Ovary (tissue), 7 donors: ENCODE measurements at regions not wholly inside any gene's neighbourhood (a gene's known extent, or its start where the extent isn't known, plus 50 kb on each side); places are given as distances from the start of the nearest gene placed in this dataset.

ENCODE experiments used
- DNase-seq, 5 donors: peaks; one replicate each; pipeline ENCODE4 v3.0.0-alpha.2; 2019 to 2020
- H3K27ac ChIP-seq, 2 donors: fragments of 200-600 bp; one replicate each; pipeline versions ENCODE4 v1.5.1 to v1.8.0; 2019 to 2022
- H3K27me3 ChIP-seq: fragments of 200-600 bp; one replicate; pipeline ENCODE4 v1.8.0; 2022
- H3K36me3 ChIP-seq: fragments of 200-600 bp; sonication (generic); one replicate; pipeline ENCODE4 v1.5.1; 2019
- H3K4me1 ChIP-seq: one replicate; pipeline ENCODE4 v1.8.1; 2013; ENCODE audit warnings: mild to moderate bottlenecking, moderate library complexity; ENCODE audit not compliant: insufficient read depth
- H3K4me3 ChIP-seq: fragments of 200-600 bp; sonication (generic); one replicate; pipeline ENCODE4 v1.5.1; 2017
- H3K9me3 ChIP-seq, 2 donors: fragments of 200-600 bp in 1 of 2; sonication (generic) in 1 of 2; one replicate each; pipeline versions ENCODE4 v1.5.1 to v1.8.1; 2013 to 2019; ENCODE audit warnings: mild to moderate bottlenecking in 1 of 2, moderate library complexity in 1 of 2
- CTCF ChIP-seq, 3 donors: fragments of 450-650 bp in 2 of 3; fragments of 200-600 bp in 1 of 3; IDR thresholded peaks; one replicate each; pipeline versions ENCODE4 v1.5.1 to v1.8.0; 2016 to 2022; ENCODE audit warnings: antibody characterized with exemption in 3 of 3, mild to moderate bottlenecking in 1 of 3
- EP300 ChIP-seq: sonication (generic); formaldehyde crosslinking; IDR thresholded peaks from one replicate; pipeline ENCODE4 v1.6.1; 2017; ENCODE audit warnings: antibody characterized with exemption
- POLR2A ChIP-seq: fragments of 450-650 bp; IDR thresholded peaks from one replicate; pipeline ENCODE4 v1.6.1; 2017; ENCODE audit warnings: antibody characterized with exemption, mild to moderate bottlenecking, moderate library complexity
- WGBS, 3 donors: extraction: QIAGEN DNeasy Blood & Tissue Kit in 1 of 3; methylation state at CpG; one replicate each; pipeline versions ENCODE4 v1.1.5 to v1.1.7; 2013 to 2017; 5-methylcytosine and 5-hydroxymethylcytosine counted together
- intact Hi-C, 4 donors: fragments of 100-400 bp; cut with DNase I; formaldehyde crosslinking; loops; one replicate each; pipeline versions ENCODE4 v1.11.0 to v1.15.1; 2022 to 2023
- donor health status: DM: no; HTN: no; CAD: no; lungs with moderate emphysema.
- donor health status: DM: no; HTN: no; CAD: no.
- donor health status: Bipolar disorder and iron deficiency.
- donor health status: DM: no; HTN: no; CAD: no.
- donor health status: DM: yes; HTN: yes; CAD: no.

GRCh38 chr9:10774051-10774450, 161.2 kb upstream of the PTPRD start:
- no peak for DNase-seq
- H3K27me3 ChIP-seq, result no peaks in the 10 kb centered on the region
- WGBS, 3 donors, result 20 to 25% (median 20%) methylated on average over 2 of the region's 2 CpGs
- no peaks in the 10 kb centered on the region for H3K9me3 ChIP-seq
- H3K4me1 ChIP-seq, result no peaks in the 10 kb centered on the region
- no peak overlapping the region for H3K27ac ChIP-seq
- no peak overlapping the region for H3K4me3 ChIP-seq
- intact Hi-C loops, result no loop called here
- H3K36me3 ChIP-seq, result no peaks in the 10 kb centered on the region
- TF ChIP-seq POLR2A (no peak), CTCF (IDR thresholded peaks at IDR 0.05) (no peak), EP300 (no peak)

GRCh38 chr9:10785255-10785654, 172.5 kb upstream of the PTPRD start:
- Histone ChIP-seq H3K4me3 (no peak overlapping the region), H3K4me1 (no peaks in the 10 kb centered on the region), H3K36me3 (no peaks in the 10 kb centered on the region), H3K27ac (no peak overlapping the region), H3K27me3 (no peaks in the 10 kb centered on the region), H3K9me3 (no peaks in the 10 kb centered on the region)
- TF ChIP-seq POLR2A, result no peak
- no peak for TF ChIP-seq CTCF (IDR thresholded peaks at IDR 0.05)
- no peak for TF ChIP-seq EP300
- 59 to 68% (median 65%) methylated on average over 3 of the region's 3 CpGs for WGBS, 3 donors
- intact Hi-C loops, result no loop called here
- no peak for DNase-seq

- Histone ChIP-seq H3K4me1 (no peaks in the 10 kb centered on the region), H3K36me3 (no peaks in the 10 kb centered on the region), H3K27me3 (no peaks in the 10 kb centered on the region), H3K9me3 (no peaks in the 10 kb centered on the region), H3K27ac (no peak overlapping the region), H3K4me3 (no peak overlapping the region)
- 51 to 62% (median 56%) methylated on average over 1 of the region's 1 CpG for WGBS, 3 donors
- intact Hi-C loops, result no loop called here
- TF ChIP-seq CTCF (IDR thresholded peaks at IDR 0.05), result no peak
- TF ChIP-seq EP300, result no peak
- no peak for TF ChIP-seq POLR2A
- DNase-seq, result no peak
Measured at GRCh38 chr9:10793306-10793705, 180.5 kb upstream of the PTPRD start.

GRCh38 chr9:10804486-10804885, 191.7 kb upstream of the PTPRD start:
- TF ChIP-seq EP300 (no peak), POLR2A (no peak), CTCF (IDR thresholded peaks at IDR 0.05) (no peak)
- intact Hi-C loops, result no loop called here
- H3K4me1 ChIP-seq, result no peaks in the 10 kb centered on the region
- no peak overlapping the region for H3K27ac ChIP-seq
- H3K4me3 ChIP-seq, result no peak overlapping the region
- no peaks in the 10 kb centered on the region for H3K27me3 ChIP-seq
- no peaks in the 10 kb centered on the region for H3K36me3 ChIP-seq
- no peak for DNase-seq
- WGBS, 3 donors, result 35 to 46% (median 42%) methylated on average over 2 of the region's 2 CpGs
- no peaks in the 10 kb centered on the region for H3K9me3 ChIP-seq

GRCh38 chr9:10806868-10807267, 194.1 kb upstream of the PTPRD start:
- Histone ChIP-seq H3K9me3 (no peaks in the 10 kb centered on the region), H3K36me3 (no peaks in the 10 kb centered on the region), H3K27me3 (no peaks in the 10 kb centered on the region), H3K4me1 (no peaks in the 10 kb centered on the region), H3K27ac (no peak overlapping the region), H3K4me3 (no peak overlapping the region)
- TF ChIP-seq CTCF (IDR thresholded peaks at IDR 0.05), result no peak
- TF ChIP-seq EP300, result no peak
- no peak for TF ChIP-seq POLR2A
- intact Hi-C loops, result no loop called here
- no peak for DNase-seq
- 79 to 81% (median 79%) methylated on average over 3 of the region's 3 CpGs for WGBS, 3 donors
